GM12878 (cell line): ENCODE measurements at regions not wholly inside any gene's neighbourhood (a gene's known extent, or its start where the extent isn't known, plus 50 kb on each side); places are given as distances from the start of the nearest gene placed in this dataset.

Experiments
- ATAC-seq: fragments of 200-7000 bp; cut with Tn5 transposase; 3 replicates; pipeline ENCODE4 v1.9.1; 2020; ENCODE audit warnings: mild to moderate bottlenecking, moderate library complexity
- BruUV-seq: library from RNA; stranded (reverse); fragments of 400-500 nt; replicated peaks from 2 replicates; lab custom pipeline; 2021; lab: Mats Ljungman, UMichigan
- CTCF ChIA-PET: fragments of 300-600 bp; sonication (Branson Sonifier 250); formaldehyde crosslinking; extraction: SDS; loops from one replicate; lab custom pipeline; 2021; ENCODE audit warnings: inconsistent platforms; lab: Yijun Ruan, JAX
- POLR2A ChIA-PET: fragments of 350-600 bp; formaldehyde crosslinking; extraction: SDS; loops from one replicate; lab custom pipeline; 2021; ENCODE audit warnings: inconsistent platforms; lab: Charles Lee
- RAD21 ChIA-PET: fragments of 300-600 bp; sonication (Branson Sonifier 250); formaldehyde crosslinking; loops from one replicate; lab custom pipeline; 2023; ENCODE audit warnings: antibody characterized with exemption; ENCODE audit not compliant: unreplicated experiment; lab: Charles Lee
- SMC1A ChIA-PET: fragments of 300-600 bp; sonication (Branson Sonifier 250); formaldehyde crosslinking; loops from one replicate; lab custom pipeline; 2023; ENCODE audit not compliant: unreplicated experiment, uncharacterized antibody; lab: Charles Lee
- DNase-seq: peaks from one replicate; pipeline ENCODE4 v3.0.0-alpha.2; 2011; ENCODE audit warnings: low read depth, low spot score
- FAIRE-seq: peaks from 3 replicates; lab custom pipeline; 2011; peaks lifted over from hg19 to GRCh38; lab: Jason Lieb, UNC
- H2AFZ ChIP-seq: 2 replicates; pipeline ENCODE4 v1.6.0; 2011; ENCODE audit warnings: low read depth, low read length, control low read depth; ENCODE audit not compliant: control insufficient read depth
- H3K27ac ChIP-seq: 2 replicates; pipeline ENCODE4 v1.5.1; 2011; ENCODE audit warnings: control low read depth; ENCODE audit not compliant: control insufficient read depth, insufficient read depth
- H3K27me3 ChIP-seq, 2 experiments: replicated peaks in 1 of 2; 2 replicates each; pipeline versions ENCODE4 v1.6.0 to v1.6.1; 2011; ENCODE audit warnings: low read length in 1 of 2; ENCODE audit not compliant: control insufficient read depth in 2 of 2, insufficient read depth in 2 of 2
- H3K36me3 ChIP-seq, 2 experiments: 2 replicates each; pipeline ENCODE4 v1.5.1; 2011; ENCODE audit warnings: low read length in 1 of 2; ENCODE audit not compliant: control insufficient read depth in 2 of 2, insufficient read depth in 2 of 2
- H3K4me1 ChIP-seq: 2 replicates; pipeline ENCODE4 v1.6.1; 2011; ENCODE audit warnings: mild to moderate bottlenecking, low read length, moderate library complexity, mixed read lengths; ENCODE audit not compliant: control insufficient read depth, insufficient read depth
- H3K4me2 ChIP-seq: 2 replicates; pipeline ENCODE4 v1.6.0; 2011; ENCODE audit warnings: control low read depth; ENCODE audit not compliant: control insufficient read depth, insufficient read depth
- H3K4me3 ChIP-seq: fragments of 200-600 bp; sonication (generic); 2 replicates; pipeline ENCODE4 v1.5.1; 2016
- H3K79me2 ChIP-seq: 2 replicates; pipeline ENCODE4 v1.6.0; 2011; ENCODE audit warnings: low read length; ENCODE audit not compliant: control insufficient read depth, insufficient read depth
- H3K9ac ChIP-seq: 2 replicates; pipeline ENCODE4 v1.8.0; 2011; ENCODE audit warnings: low read length, control low read depth, mixed read lengths; ENCODE audit not compliant: control insufficient read depth, insufficient read depth
- H3K9me3 ChIP-seq: replicated peaks from 3 replicates; pipeline ENCODE4 v1.5.1; 2011; ENCODE audit warnings: mild to moderate bottlenecking, low read length; ENCODE audit not compliant: control insufficient read depth, insufficient read depth
- H4K20me1 ChIP-seq: 2 replicates; pipeline ENCODE4 v1.6.0; 2011; ENCODE audit not compliant: control insufficient read depth, insufficient read depth
- BMI1 ChIP-seq: fragments of 450-650 bp; IDR thresholded peaks from 2 replicates; pipeline ENCODE4 v1.6.1; 2016; ENCODE audit warnings: mild to moderate bottlenecking, moderate library complexity, borderline replicate concordance
- CREM ChIP-seq: IDR thresholded peaks from 2 replicates; pipeline ENCODE4 v1.6.1; 2014; ENCODE audit warnings: antibody characterized with exemption, low read depth
- E4F1 ChIP-seq: fragments of 450-650 bp; IDR thresholded peaks from 2 replicates; pipeline ENCODE4 v1.6.1; 2018; ENCODE audit warnings: borderline replicate concordance, mild to moderate bottlenecking; ENCODE audit not compliant: partially characterized antibody
- IRF4 ChIP-seq: IDR thresholded peaks from 2 replicates; pipeline ENCODE4 v1.6.1; 2011; ENCODE audit warnings: low read depth, low read length
- KDM1A ChIP-seq: fragments of 200-600 bp; sonication (generic); IDR thresholded peaks from 2 replicates; pipeline ENCODE4 v1.6.1; 2016; ENCODE audit warnings: borderline replicate concordance
- LARP7 ChIP-seq: fragments of 450-650 bp; IDR thresholded peaks from 2 replicates; pipeline ENCODE4 v1.6.1; 2017; ENCODE audit warnings: mild to moderate bottlenecking
- MLLT1 ChIP-seq: fragments of 450-650 bp; IDR thresholded peaks from 2 replicates; pipeline ENCODE4 v1.6.1; 2016; ENCODE audit warnings: mild to moderate bottlenecking
- ZNF274 ChIP-seq: IDR thresholded peaks from one replicate; pipeline ENCODE4 v1.8.0; 2011; ENCODE audit not compliant: insufficient read length, insufficient read depth
- WGBS: methylation state at CpG from one replicate; pipeline ENCODE4 v1.1.6; 2016; ENCODE audit warnings: low lambda C conversion rate; ENCODE audit not compliant: insufficient replicate concordance, insufficient coverage; ENCODE audit errors: missing lambda C conversion rate; 5-methylcytosine and 5-hydroxymethylcytosine counted together
- in situ Hi-C: fragments of 300-500 bp; cut with MboI; formaldehyde crosslinking; loops from 9 replicates; pipeline ENCODE4 v1.14.3; 2018; ENCODE audit warnings: mixed read lengths
- intact Hi-C: fragments of 100-400 bp; cut with micrococcal nuclease; formaldehyde crosslinking; loops from one replicate; pipeline ENCODE4 v1.14.2; 2022; ENCODE audit not compliant: unreplicated experiment

- TF ChIP-seq MLLT1 (no peak), CREM (no peak), E4F1 (no peak), IRF4 (no peak), BMI1 (no peak), LARP7 (no peak), ZNF274 (no peak), KDM1A (no peak)
- Histone ChIP-seq H3K4me2 (no peak overlapping the region), H3K36me3 (no peaks in the 10 kb centered on the region), H3K4me1 (no peaks in the 10 kb centered on the region), H3K9me3 (no peaks in the 10 kb centered on the region), H3K27ac (no peak overlapping the region), H2AFZ (no peak overlapping the region), H3K27me3 (no peaks in the 10 kb centered on the region), H3K79me2 (no peaks in the 10 kb centered on the region), H3K4me3 (no peak overlapping the region), H3K9ac (no peak overlapping the region), H4K20me1 (no peaks in the 10 kb centered on the region)
- no peak for DNase-seq
- ChIA-PET RAD21 (no interaction called here), SMC1A (no interaction called here), CTCF (no interaction called here), POLR2A (no interaction called here)
- ATAC-seq, result no peak
- 26% methylated on average over 5 of the region's 5 CpGs for WGBS
- intact Hi-C loops, result no loop called here
- no TSS peak for BruUV-seq
- no peak for FAIRE-seq
- in situ Hi-C loops, result no loop called here
Measured at GRCh38 chr13:54511366-54511765, 1482.8 kb downstream of the OLFM4 start.
